RKO (cell line): ENCODE measurements at regions not wholly inside any gene's neighbourhood (a gene's known extent, or its start where the extent isn't known, plus 50 kb on each side); places are given as distances from the start of the nearest gene placed in this dataset.

Source experiments
- DNase-seq: peaks from one replicate; pipeline ENCODE4 v3.0.0-alpha.2; 2016; ENCODE audit warnings: low spot score

DNA sequence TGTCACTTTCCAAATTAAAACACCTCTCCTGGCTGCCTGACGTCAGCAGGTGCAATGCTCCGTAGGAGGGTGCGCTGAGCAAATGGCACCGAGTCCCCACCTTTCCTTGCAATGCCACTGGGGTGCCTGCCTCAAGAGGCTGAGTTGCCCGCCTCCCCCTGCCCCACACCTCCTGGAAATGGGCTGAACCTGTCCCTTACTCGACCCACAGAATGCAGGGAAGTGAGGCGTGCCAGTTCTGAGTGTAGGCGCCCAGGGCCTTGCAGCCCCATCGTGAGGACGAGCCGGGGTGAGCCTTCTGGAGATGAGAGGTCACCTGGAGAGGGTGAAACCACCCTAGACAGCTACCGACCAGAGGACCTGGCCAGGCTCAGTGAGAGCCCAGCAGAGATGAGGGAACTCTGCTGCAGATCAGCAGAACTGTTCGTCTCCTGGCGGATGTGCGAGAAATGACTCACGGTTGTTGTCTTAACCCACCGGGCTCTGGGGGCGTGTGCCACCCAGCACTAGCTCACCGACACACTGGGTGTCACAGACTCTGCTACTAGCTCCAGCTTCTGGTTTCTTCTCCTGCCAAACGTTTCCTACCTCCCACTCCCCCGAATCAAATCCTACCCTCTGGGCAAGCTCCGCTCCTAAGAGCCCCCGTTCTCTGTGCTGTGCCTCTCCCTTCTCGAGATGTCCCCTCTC is 168.7 kb upstream of the HDAC4 start:
- DNase-seq: no peak

DNA sequence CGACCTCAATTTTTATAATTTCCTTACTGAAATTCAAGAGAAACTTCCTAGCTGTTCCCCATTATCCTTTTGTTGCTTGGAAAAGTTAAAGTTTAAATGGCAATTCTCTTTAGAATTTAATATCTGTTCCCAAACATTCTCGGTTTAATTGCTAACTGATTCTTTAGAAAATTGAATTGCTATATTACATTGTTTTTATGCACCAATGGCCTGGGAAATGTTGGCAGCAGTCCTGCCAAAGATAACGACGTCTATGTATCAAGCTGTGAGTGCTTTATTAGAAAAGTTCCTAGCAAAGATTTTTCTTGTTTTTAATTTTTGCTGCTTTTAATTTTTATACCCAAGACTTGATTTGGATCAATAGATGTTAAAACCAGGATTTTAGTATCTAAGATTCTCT is 167.8 kb upstream of the HDAC4 start:
- DNase-seq: no peak

DNA sequence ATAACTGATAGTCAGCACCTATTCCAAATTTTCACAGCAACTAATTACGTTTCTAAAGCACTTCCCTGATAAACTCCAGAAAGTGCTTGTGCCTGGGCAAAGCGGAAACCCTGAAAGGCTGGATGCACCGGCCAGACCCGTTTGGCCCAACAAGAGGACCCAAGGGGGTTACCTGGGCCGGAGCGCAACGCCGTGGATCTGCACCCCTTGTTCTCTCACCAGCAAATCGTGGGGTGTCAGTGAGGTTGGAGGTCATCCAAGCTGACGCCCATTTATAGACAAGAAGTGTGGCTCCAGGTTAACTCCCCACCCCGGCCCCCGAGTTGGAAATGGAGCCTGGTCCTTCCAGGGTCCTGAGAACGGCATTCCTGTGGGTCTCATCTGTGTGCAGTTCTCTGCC is 167.0 kb upstream of the HDAC4 start:
- no peak for DNase-seq

DNA sequence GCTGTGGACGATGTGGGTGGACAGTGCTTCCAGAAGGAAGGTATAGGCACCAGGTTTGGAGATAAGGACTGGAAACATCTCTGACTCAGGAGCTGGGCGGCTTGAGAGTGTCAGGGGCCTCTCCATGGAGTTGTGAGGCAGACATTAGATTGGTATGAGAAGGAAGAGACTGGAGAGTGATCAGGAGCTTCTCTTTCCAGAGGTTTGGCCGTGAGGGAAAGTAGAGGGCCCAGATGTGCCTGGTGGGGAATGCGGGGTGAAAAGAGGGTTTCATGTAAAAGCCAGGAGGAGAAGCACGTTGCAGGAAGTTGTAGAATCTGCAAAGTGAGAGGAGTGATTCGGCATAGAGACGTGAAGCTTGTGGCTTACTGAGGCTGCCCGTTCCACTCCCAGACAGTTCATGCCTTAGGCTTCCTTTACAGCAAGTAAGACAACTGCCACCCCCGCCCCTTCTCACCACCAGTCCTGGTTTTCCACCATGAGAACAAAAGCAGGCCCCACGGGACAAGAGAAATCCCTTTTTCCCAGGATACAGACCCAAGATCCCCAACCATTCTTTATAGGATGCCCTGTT is 166.3 kb upstream of the HDAC4 start:
- DNase-seq: no peak

DNA sequence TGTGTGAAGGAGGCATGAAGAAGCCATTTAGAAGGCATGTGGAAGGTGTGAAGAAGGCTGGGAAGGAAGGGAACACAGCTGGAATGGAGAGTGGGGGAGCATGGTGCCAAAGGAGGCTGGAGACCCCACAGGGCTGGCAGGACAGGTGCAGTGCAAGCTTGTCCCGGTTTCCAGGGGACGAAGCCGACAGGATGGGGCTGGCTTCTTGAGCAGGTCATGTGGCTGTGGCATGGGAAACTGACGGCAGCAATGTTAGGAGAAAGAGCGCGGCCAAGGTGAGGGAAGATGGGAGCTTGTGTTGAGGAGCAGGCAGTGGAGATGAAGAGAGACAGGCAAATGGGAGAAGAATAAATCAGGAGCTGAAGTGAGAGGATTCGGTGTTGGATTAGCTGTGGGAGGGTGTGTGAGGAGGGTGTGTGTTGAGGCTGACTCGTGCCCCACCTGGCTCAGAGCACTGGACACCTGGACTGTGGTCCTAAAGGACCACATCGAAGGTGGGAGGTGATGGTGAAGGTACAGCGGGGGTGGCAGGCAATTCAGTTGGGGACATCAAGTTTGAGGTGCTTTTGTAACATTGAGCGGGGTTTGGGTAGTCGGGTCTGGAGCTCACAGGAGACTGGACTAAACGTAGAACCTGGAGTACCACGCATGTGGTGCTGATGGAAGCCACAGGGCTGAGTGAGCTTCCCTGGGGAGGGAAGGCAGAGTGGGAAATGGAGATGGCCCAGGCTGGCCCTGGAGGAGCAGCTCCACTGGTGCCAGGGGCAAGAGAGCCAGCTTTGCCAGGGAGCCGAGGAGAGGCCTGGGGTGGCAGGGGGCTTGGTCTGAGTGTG is 165.6 kb upstream of the HDAC4 start:
- DNase-seq: no peak

DNA sequence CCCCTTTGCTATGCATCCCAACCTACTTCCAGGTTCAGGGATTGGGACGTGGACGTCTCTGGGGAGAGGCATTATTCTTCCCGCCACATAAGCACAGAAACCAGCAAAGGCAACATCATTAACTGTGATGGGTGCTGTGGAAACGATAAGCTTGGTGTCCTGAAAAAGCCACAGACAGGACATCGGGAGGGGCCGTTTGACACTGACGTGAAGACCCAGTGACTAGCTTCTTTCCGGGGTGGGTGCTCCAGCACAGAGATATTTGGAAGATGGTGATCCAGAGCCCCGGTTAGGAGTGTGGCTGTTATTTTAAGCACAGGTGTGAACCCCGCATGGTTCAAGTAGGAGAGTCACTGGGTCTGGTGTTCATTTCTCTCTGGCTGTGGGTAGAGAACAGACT is 163.8 kb upstream of the HDAC4 start:
- no peak for DNase-seq

DNA sequence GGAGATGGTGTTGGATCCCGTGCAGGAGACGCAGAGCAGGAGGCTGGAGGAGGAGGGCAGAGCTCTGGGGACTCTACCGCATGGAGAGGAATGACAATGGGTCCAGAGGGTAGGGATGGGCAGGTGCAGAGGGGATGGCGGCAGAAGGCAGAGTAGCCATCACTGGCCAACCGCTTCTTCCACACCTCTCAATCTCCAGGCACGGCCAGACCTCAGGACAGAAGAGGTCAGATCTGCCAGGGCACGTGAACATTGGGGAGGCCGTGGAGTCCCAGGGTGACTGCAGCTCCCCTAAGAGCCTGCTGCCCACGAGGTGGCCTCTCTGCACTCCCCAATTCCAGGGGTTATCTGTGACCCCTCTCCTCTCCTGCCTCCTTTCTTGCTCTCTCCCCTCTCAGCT is 162.7 kb upstream of the HDAC4 start:
- no peak for DNase-seq

DNA sequence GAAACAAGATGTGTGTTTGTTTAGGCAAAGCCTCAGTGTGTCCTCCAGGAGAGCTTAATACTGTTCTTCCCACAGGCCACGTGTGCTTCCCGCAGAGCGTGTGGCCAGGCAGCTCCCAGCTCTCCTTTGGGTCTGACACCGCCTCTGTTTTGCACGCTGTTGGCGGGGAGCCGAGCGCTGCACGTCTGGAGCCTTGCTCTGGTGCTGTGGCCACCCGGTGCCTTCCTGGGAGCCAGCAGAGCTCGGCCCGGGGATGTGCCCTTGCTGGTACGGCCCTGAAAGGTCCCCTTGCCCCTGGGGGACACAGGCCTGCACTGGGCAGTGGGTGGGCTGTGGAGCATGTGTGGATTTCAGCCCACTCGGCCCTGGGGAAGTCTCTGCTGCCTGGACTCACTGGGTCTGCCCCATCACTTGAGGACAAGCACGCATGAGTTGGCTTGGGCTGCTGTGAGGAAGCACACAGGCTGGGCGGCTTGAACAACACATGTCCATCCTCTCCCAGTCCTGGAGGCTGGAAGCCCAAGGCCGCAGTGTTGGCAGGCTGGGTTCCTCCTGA is 160.7 kb upstream of the HDAC4 start:
- no peak for DNase-seq

DNA sequence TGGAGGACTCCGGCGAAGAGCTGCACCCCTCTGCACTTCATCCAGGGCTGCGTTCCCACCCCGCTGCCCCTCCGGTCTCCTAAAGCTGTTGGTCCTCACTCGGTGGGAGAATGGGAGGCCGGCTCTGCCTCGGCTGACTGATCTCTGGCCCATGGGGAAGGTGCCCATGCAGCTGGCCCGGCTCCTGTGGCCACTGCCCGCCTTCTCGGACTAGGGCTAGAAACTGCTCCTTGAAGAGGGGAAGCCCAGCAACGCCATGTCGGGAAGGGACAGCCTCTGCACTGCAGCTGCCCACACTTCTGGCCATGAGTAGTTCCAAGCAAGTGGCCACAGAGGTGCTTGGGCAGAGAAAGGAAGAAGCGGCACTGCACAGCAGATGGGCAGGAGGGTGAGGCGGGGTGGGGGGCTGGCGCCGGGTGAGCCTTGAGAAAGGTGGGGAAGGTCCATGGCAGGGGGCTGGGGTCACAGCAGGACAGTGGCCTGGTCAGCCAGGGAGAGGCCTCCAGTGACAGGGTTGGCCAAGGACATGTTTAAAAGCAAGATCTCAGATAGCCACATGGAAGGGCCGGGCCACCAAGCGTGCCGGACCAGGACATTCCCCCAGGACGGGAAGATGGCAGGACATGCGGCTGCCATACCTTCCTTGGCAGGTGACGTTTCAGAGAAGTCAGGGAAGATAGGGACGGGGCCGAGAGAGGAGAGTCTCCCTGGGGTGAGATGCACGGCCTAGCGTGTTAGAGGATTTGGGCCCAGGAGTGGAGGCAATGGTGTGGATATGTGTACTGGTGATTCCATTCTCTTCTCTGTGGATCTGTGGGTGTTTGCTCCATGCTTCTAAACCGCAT is 158.8 kb upstream of the HDAC4 start:
- no peak for DNase-seq

DNA sequence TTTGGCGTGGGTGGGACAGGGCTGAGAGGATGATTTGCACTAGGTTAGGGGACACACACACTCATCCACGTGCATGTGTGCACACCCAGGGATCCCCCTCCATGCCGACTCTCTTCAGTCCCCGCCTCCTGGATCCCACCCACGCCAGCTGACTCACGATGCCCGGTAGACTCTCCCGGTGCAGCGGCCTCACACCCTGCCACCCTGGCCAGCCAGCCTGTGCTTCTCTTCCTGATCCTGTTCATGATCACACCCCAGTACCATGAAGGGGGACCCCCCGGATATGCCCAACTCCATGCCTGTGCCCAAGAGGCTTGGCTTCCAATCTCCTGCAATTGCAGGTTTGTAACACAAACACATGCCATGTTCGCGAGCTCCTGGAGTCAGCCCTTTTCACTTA is 157.8 kb upstream of the HDAC4 start:
- no peak for DNase-seq

DNA sequence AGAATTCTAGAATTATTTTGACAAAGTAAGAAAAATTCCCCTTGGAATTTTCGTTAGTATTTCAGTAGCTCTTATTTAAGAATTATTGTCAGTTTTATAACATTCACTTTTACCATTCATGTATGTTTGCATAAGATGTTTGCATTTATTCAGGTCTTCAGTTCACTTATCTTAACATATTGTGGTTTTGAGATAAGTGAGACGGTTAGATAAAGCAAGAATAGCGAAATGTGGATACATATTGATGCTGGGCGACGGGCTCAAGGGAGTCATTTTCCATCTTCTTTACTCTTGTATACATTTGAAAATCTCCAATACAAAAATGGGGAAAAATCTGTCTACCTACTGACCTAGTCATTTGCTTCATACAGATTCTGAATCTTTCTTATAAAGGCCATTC is 156.7 kb upstream of the HDAC4 start:
- no peak for DNase-seq

DNA sequence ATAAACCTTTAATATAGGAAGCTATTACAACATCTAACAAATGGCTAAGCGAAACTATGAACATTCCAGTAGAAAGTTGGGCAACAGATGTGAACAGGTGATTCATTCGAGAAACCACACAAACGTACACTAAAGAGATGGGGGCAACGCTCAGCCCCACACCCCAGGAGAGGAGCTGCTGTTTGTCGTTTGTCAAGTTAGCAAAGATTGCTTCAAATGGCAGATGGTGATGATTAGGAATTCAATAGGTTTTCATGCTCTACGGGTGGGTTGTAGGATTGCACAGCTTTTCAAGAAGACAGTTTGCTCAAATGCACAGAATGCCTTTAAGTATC is 154.7 kb upstream of the HDAC4 start:
- no peak for DNase-seq

DNA sequence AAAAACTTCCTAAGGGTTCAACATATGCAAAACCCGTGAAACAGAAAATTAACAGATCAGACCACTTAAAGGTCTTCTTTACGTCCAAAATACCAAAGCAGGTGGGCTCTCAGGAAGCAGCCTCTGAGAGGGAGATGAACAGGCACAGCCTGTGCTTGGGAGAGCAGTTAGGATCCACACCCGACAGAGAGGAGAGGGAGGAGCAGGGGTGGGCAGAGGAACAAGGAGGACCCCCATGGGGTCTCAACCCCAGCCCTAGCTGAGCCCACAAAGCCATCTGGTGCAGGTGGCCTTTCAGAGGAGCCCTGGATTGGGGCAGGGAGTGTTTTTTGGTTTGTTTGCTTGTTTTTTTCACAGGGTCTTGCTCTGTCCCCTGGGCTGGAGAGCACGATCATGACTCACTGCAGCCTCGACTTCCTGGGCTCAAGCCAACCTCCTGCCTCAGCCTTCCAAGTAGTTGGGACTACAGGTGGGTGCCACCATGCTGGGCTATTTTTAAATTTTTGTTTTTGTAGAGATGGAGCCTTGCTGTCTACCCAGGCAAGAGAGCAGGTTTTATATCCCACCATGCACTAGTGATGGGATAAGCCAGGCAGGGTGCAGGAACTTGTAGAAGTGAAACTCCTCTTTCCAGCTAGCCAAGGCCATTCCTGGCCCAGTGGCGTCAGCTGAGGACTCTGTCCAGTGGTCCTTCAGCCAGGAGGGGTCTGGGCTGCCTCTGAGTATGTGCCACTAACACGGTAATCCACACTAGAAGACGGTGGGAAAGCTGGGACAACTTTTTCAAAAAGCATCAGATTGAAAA is 154.1 kb upstream of the HDAC4 start:
- DNase-seq: no peak

DNA sequence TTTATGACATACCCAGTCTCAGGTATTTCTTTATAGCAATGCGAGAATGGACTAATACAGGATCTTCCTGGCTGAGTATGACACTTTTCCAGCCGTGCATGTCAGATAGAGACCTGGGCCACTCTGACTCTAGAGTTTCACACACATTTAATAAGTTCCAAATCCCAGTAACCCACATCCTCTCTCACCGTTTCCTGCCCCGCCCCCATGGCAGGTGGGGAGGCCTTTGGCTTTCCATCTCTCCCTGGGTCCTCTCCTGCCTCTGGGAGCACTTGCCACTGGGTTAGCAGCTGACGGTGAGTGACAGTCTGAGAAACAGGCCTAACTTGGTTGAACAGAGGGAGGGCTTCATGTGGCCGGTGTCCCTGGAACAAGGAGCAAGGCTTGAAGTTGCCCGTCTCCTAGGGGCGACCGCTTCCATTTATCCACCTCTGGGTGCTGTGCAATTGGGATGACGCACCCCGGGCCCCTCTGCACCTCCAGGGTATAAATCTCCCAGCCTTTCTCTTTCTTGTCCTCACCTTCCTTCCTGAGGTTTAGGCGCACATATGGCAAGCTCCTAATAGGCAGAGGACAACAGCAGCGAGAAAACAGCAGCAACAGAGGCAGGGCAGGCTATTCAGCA is 152.7 kb upstream of the HDAC4 start:
- no peak for DNase-seq

DNA sequence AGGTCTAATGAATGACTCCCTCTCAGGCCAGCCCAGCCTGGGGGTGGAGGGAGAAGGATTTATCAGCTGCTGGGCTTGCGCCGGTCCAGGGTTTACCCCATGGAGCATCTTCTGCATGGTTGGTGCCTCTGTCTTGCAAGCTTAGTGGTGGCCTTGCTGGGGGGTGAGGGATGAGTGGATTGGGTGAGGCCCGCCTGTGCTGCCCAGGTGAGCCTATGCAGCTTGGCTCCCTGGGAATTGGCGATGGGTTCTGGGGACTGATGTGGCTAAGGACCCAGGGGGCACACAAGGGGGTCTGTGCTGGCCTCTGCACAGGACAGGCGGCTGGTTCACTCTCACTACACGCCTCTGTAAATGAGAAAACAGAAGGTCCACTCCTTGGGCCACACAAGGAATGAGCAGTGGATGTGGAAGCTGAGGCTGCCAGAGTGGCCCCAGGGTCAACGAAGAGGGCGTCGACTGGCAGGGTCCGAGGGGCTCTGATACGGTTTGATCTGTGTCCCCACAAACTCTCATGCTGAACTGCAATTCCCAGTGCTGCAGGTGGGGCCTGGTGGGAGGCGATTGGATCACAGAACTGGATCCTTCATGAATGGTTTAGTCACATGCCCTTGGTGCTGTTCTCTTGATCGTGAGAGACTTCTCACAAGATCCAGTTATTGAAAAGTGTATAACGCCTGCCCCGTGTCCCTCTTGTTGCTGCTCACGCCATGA is 151.6 kb upstream of the HDAC4 start:
- DNase-seq: no peak

DNA sequence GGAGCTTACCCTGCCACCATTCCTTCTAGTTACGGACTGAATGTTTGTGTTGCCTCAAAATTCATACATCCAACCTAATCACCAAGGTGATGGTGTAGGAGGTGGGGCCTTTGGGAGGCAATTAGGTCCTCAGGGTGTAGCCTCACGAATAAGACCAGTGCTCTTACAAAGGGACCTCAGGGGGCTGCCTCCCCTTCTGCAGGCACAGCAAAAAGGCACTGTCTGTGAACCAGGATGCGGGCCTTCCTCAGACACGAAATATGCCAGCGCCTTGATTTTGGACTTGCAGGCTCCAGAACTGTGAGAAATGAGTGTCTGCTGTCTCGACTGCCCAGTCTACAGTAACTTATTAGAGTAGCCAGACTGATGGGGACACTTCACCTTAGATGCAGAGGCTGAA is 150.4 kb upstream of the HDAC4 start:
- DNase-seq: no peak

DNA sequence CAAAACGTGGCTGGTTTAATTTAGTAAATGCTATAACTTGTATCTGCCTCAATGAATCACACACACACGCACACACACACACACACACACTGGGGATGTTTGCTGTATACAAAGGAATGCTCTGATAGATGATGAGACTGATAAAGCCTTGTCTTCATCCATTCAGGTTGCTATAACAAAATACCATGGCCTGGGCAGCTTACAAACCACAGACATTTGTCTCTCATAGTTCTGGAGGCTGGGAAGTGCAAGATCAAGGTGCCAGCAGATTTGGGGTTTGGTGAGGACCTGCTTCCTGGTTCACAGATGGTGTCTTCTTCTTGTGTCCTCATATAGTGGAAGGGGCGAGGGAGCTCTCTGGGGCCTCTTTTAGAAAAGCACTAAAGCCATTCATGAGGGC is 149.5 kb upstream of the HDAC4 start:
- no peak for DNase-seq

DNA sequence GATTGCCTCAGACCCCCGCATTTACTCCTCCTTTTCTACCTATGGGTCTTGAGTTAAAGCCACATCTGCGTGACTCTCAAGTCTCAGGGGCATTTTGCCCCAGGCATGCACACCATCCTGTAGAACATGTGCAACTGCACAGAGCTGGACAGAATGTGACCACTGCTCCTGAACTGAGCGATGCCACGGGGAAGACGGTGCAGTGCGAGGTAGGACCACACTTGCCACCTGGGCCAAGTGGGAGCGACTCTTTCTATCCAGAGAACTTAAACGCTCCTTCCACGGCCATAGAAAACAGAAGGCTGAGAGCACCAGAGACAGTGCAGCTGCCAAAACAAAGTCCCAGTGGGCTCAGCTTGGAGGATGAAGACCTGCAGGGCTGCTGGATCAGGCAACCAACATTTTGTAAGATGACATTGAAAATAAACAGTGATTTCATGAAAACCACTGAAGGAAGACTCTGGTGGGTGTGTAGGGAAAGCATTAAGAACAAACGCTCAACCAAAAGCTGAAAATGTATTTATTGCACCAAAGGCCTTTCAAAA is 149.0 kb upstream of the HDAC4 start:
- no peak for DNase-seq

DNA sequence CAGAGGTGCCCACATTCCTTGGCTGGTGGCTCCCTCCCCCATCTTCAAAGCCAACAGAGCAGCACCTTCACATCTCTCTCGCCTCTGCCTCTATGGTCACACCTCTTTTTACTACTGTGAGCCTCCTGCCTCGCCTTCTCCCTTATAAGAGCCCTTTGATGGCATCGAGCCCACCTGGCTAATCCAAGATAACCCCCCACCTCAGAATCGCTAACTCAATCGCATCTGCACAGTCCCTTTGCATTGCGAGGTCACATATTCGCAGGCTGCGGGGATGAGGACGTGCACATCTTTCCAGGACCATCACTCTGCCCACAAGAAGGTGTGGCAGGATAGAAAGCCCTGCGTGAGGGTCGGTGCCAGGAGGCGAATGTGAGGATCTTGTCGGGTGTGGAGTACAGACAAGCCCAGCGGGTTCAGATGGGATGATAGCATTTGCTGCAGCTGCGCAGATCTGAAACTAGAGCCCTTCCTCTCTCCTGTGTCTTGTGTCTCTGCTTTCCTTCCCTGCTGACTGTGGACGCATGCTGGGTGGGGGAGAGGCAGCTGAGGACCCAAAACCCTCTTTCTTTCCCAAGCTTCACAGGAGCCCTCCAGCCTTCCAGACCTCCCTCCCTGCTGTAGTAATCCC is 148.3 kb upstream of the HDAC4 start:
- DNase-seq: no peak

DNA sequence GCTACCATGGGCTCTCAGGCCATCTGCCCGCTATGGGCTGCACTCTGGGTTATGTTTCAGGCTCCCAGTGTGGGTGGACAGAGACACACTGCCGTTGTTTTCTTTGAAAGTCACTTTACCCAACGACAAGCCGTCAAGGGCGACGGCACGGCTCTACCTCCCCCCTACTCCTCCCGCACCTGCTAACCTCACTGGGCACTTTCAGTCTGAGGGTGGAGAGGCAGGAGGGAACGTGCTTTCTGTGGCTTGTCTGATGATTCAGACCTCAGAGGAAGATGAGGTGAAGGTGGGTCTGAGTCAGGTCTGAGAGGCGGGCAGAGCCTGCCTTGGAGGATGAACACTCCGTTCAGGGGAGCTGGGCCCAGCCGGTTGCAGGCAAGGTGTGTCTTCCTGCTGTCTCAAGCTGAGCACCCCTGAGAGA is 147.6 kb upstream of the HDAC4 start:
- DNase-seq: no peak
